Thymus (tissue), 11 donors: ENCODE measurements at regions not wholly inside any gene's neighbourhood (a gene's known extent, or its start where the extent isn't known, plus 50 kb on each side); places are given as distances from the start of the nearest gene placed in this dataset.
"Not testable (repeated sequence)": the region's sequence is repeated elsewhere in the genome, so short reads cannot be mapped to it uniquely, and the experiment has no call there.

ENCODE experiments used
- DNase-seq, 9 donors: peaks; one replicate each; pipeline ENCODE4 v3.0.0-alpha.2; 2013; ENCODE audit warnings: low spot score in 9 of 9, low read depth in 6 of 9, missing footprints in 1 of 9
- H3K27ac ChIP-seq, 2 donors: one replicate each; pipeline ENCODE4 v1.5.1; 2013; ENCODE audit warnings: control low read depth in 1 of 2, low read depth in 1 of 2, low read length in 1 of 2, mild to moderate bottlenecking in 1 of 2, moderate library complexity in 1 of 2
- H3K27me3 ChIP-seq, 2 donors: one replicate each; pipeline ENCODE4 v1.5.1; 2013; ENCODE audit warnings: low read length in 1 of 2; ENCODE audit not compliant: control insufficient read depth in 2 of 2, insufficient read depth in 1 of 2
- H3K36me3 ChIP-seq, 2 donors: one replicate each; pipeline ENCODE4 v1.5.1; 2013; ENCODE audit warnings: low read length in 1 of 2, mild to moderate bottlenecking in 1 of 2, moderate library complexity in 1 of 2; ENCODE audit not compliant: control insufficient read depth in 2 of 2, insufficient read depth in 2 of 2
- H3K4me1 ChIP-seq, 2 donors: one replicate each; pipeline ENCODE4 v1.5.1; 2013; ENCODE audit warnings: low read length in 2 of 2; ENCODE audit not compliant: control insufficient read depth in 2 of 2, insufficient read depth in 2 of 2
- H3K4me3 ChIP-seq, 2 donors: one replicate each; pipeline ENCODE4 v1.5.1; 2013; ENCODE audit warnings: low read length in 2 of 2, control low read depth in 1 of 2, mild to moderate bottlenecking in 1 of 2
- H3K9me3 ChIP-seq, 2 donors: one replicate each; pipeline ENCODE4 v1.5.1; 2013; ENCODE audit warnings: low read length in 1 of 2, mild to moderate bottlenecking in 1 of 2; ENCODE audit not compliant: control insufficient read depth in 2 of 2, insufficient read depth in 1 of 2
- WGBS: extraction: QIAGEN DNeasy Blood & Tissue Kit; methylation state at CpG from one replicate; pipeline ENCODE4 v1.1.7; 2013; 5-methylcytosine and 5-hydroxymethylcytosine counted together
- donor health status: healthy.

DNA sequence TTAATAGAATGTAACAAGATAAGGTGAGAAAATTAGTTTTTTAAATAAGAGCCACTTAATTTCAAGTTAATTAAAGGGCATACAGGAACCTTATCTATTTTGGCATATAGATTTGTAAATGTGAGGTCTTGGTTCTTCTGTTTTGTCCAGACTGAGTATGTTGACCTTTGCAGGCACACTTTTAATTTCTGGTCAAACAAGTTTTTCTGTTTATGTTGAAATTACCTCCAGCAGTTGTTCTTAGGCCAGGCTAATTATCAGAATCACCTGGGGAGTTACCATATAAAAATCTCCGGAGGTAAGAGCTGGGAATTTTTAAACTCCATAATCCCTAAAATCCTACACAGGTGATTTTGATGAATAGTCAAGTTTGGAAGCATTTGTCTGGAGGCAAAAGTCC, 227.4 kb upstream of the ANKRD50 start:
- no peaks in the 10 kb centered on the region for H3K36me3 ChIP-seq
- H3K27ac ChIP-seq = no peak overlapping the region
- H3K4me1 ChIP-seq = no peaks in the 10 kb centered on the region
- DNase-seq = no peak
- no peaks in the 10 kb centered on the region for H3K27me3 ChIP-seq
- H3K4me3 ChIP-seq = no peak overlapping the region
- WGBS = 87% methylated on average over 1 of the region's 1 CpG
- H3K9me3 ChIP-seq = no peaks in the 10 kb centered on the region

DNA sequence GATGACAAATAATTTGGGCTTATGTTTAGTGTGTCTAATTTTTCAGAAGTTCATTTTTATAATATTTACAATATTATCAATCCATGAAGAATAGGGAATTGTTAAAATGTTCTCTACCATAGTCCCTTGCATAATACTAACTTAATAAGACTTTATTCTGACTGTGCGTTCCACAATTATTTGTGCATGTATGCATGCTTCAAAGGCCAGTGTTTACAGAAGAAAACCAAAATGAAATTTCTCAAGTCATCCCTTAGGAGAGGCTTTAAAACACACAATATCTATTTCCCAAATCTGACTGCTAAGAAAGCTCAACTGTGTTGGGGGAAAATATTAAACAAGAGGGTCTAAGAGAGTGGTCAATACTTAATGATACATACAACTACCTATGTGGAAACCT, 226.3 kb upstream of the ANKRD50 start:
- no peaks in the 10 kb centered on the region for H3K27me3 ChIP-seq
- no peak overlapping the region for H3K4me3 ChIP-seq
- no peaks in the 10 kb centered on the region for H3K4me1 ChIP-seq
- H3K36me3 ChIP-seq = no peaks in the 10 kb centered on the region
- H3K27ac ChIP-seq = no peak overlapping the region
- no peak for DNase-seq
- H3K9me3 ChIP-seq = no peaks in the 10 kb centered on the region
- WGBS = 96% methylated on average over 1 of the region's 1 CpG

GRCh38 chr4:124937993-124938392, 225.5 kb upstream of the ANKRD50 start:
- Histone ChIP-seq H3K36me3 (no peaks in the 10 kb centered on the region), H3K9me3 (no peaks in the 10 kb centered on the region), H3K27me3 (no peaks in the 10 kb centered on the region), H3K4me1 (no peaks in the 10 kb centered on the region), H3K4me3 (no peak overlapping the region), H3K27ac (no peak overlapping the region)
- DNase-seq = no peak
- WGBS = 76% methylated on average over 5 of the region's 5 CpGs

DNA sequence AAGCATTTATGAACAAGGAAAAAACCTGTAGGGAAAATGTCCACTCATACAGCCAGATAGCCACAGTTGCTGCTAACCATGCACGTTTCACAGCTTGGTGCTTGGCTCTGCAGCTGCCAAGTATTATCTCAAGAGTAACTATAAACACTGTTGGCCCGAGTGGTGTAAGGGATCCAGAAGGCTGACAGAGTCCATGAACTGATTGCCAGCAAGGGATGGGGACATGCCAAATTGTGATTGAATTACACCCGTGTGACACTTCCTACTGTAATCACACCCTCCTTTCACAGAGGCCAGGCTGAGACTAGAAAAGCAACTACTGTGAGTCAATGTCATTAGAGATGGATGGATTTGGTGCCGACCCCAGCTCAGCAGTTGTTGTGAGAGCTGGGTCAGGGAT, 223.9 kb upstream of the ANKRD50 start:
- no peaks in the 10 kb centered on the region for H3K9me3 ChIP-seq
- peak in 2 of 9 donors; percentile 0 to 6 for DNase-seq
- no peak overlapping the region for H3K27ac ChIP-seq
- no peaks in the 10 kb centered on the region for H3K27me3 ChIP-seq
- no peaks in the 10 kb centered on the region for H3K4me1 ChIP-seq
- H3K36me3 ChIP-seq = no peaks in the 10 kb centered on the region
- no peak overlapping the region for H3K4me3 ChIP-seq
- WGBS = 66% methylated on average over 4 of the region's 4 CpGs

- Histone ChIP-seq H3K27ac (no peak overlapping the region), H3K36me3 (no peaks in the 10 kb centered on the region), H3K9me3 (no peaks in the 10 kb centered on the region), H3K4me1 (no peaks in the 10 kb centered on the region), H3K27me3 (no peaks in the 10 kb centered on the region), H3K4me3 (no peak overlapping the region)
- DNase-seq = no peak
Measured at GRCh38 chr4:124934916-124935315, 222.4 kb upstream of the ANKRD50 start.

- Histone ChIP-seq H3K27ac (no peak overlapping the region), H3K9me3 (no peaks in the 10 kb centered on the region), H3K4me1 (no peaks in the 10 kb centered on the region), H3K27me3 (no peaks in the 10 kb centered on the region), H3K36me3 (no peaks in the 10 kb centered on the region), H3K4me3 (no peak overlapping the region)
- WGBS = 88% methylated on average over 2 of the region's 2 CpGs
- DNase-seq = no peak
Measured at GRCh38 chr4:124933521-124933920, 221.0 kb upstream of the ANKRD50 start.

- Histone ChIP-seq H3K36me3 (no peaks in the 10 kb centered on the region), H3K4me3 (no peak overlapping the region), H3K27ac (no peak overlapping the region), H3K27me3 (no peaks in the 10 kb centered on the region), H3K4me1 (no peaks in the 10 kb centered on the region), H3K9me3 (no peaks in the 10 kb centered on the region)
- no peak for DNase-seq
- WGBS = 94% methylated on average over 1 of the region's 1 CpG
Measured at GRCh38 chr4:124932447-124932846, 219.9 kb upstream of the ANKRD50 start.

- 83% methylated on average over 1 of the region's 1 CpG for WGBS
- H3K4me1 ChIP-seq = no peaks in the 10 kb centered on the region
- H3K27ac ChIP-seq = no peak overlapping the region
- no peaks in the 10 kb centered on the region for H3K36me3 ChIP-seq
- no peak overlapping the region for H3K4me3 ChIP-seq
- DNase-seq = no peak
- H3K9me3 ChIP-seq = peaks cover 0 to 5% of the 10 kb centered on the region in 2 donors
- H3K27me3 ChIP-seq = no peaks in the 10 kb centered on the region
Measured at GRCh38 chr4:124931050-124931449, 218.5 kb upstream of the ANKRD50 start.

GRCh38 chr4:124922748-124923147, 210.2 kb upstream of the ANKRD50 start:
- not testable (repeated sequence) for H3K27me3 ChIP-seq, DNase-seq, H3K9me3 ChIP-seq, H3K36me3 ChIP-seq, H3K4me1 ChIP-seq, H3K4me3 ChIP-seq, H3K27ac ChIP-seq
- 96% methylated on average over 12 of the region's 12 CpGs for WGBS

GRCh38 chr4:124918559-124919122, 206.1 kb upstream of the ANKRD50 start:
- no peaks in the 10 kb centered on the region for H3K36me3 ChIP-seq
- H3K4me3 ChIP-seq = no peak overlapping the region
- no peak overlapping the region for H3K27ac ChIP-seq
- H3K4me1 ChIP-seq = no peaks in the 10 kb centered on the region
- no peak for DNase-seq
- peaks cover 0 to 7% of the 10 kb centered on the region in 2 donors for H3K9me3 ChIP-seq
- WGBS = 87% methylated on average over 3 of the region's 3 CpGs
- no peaks in the 10 kb centered on the region for H3K27me3 ChIP-seq
